H9 (cell line): ENCODE measurements at regions not wholly inside any gene's neighbourhood (a gene's known extent, or its start where the extent isn't known, plus 50 kb on each side); places are given as distances from the start of the nearest gene placed in this dataset.

Experiments used
- DNase-seq: peaks from one replicate; pipeline ENCODE4 v3.0.0-alpha.2; 2017
- H2AFZ ChIP-seq: one replicate; pipeline ENCODE4 v1.6.1; 2013; ENCODE audit warnings: mild to moderate bottlenecking, low read length, control low read depth, moderate library complexity
- H2AK5ac ChIP-seq: 2 replicates; pipeline ENCODE4 v1.6.1; 2013; ENCODE audit warnings: low read length, control low read depth, mixed read lengths; ENCODE audit not compliant: insufficient read length
- H2BK120ac ChIP-seq: one replicate; pipeline ENCODE4 v1.6.1; 2013; ENCODE audit warnings: low read depth, mild to moderate bottlenecking, low read length, control low read depth, inconsistent platforms; ENCODE audit not compliant: poor library complexity, severe bottlenecking
- H2BK12ac ChIP-seq: 2 replicates; pipeline ENCODE4 v1.6.1; 2013; ENCODE audit warnings: low read length, control low read depth, mixed read lengths, low read depth; ENCODE audit not compliant: insufficient read length
- H2BK15ac ChIP-seq: 2 replicates; pipeline ENCODE4 v1.6.1; 2013; ENCODE audit warnings: low read depth, low read length, control low read depth
- H2BK20ac ChIP-seq: one replicate; pipeline ENCODE4 v1.6.1; 2013; ENCODE audit warnings: low read depth, mild to moderate bottlenecking, low read length, control low read depth, inconsistent platforms; ENCODE audit not compliant: poor library complexity, severe bottlenecking
- H2BK5ac ChIP-seq: 2 replicates; pipeline ENCODE4 v1.6.1; 2013; ENCODE audit warnings: low read length, control low read depth, mixed read lengths; ENCODE audit not compliant: insufficient read length
- H3K14ac ChIP-seq: 2 replicates; pipeline ENCODE4 v1.6.1; 2013; ENCODE audit warnings: low read length, control low read depth; ENCODE audit not compliant: insufficient read depth
- H3K18ac ChIP-seq: 2 replicates; pipeline ENCODE4 v1.6.1; 2013; ENCODE audit warnings: low read depth, mild to moderate bottlenecking, mixed read lengths, low read length, control low read depth; ENCODE audit not compliant: insufficient read length
- H3K23ac ChIP-seq: 2 replicates; pipeline ENCODE4 v1.6.1; 2013; ENCODE audit warnings: low read length, control low read depth, mixed read lengths, low read depth; ENCODE audit not compliant: insufficient read length
- H3K23me2 ChIP-seq: 2 replicates; pipeline ENCODE4 v1.6.1; 2013; ENCODE audit warnings: low read depth, mild to moderate bottlenecking, mixed read lengths, low read length, control low read depth; ENCODE audit not compliant: insufficient read length, poor library complexity, severe bottlenecking
- H3K27ac ChIP-seq: 2 replicates; pipeline ENCODE4 v1.5.1; 2013; ENCODE audit warnings: low read length, control low read depth, mixed read lengths, low read depth; ENCODE audit not compliant: insufficient read length
- H3K27me3 ChIP-seq: 2 replicates; pipeline ENCODE4 v1.6.1; 2013; ENCODE audit warnings: low read length, control low read depth, inconsistent platforms; ENCODE audit not compliant: insufficient read depth
- H3K4ac ChIP-seq: 2 replicates; pipeline ENCODE4 v1.6.1; 2013; ENCODE audit warnings: low read depth, mild to moderate bottlenecking, control low read depth, inconsistent platforms, low read length, moderate library complexity
- H3K4me1 ChIP-seq: 2 replicates; pipeline ENCODE4 v1.6.1; 2013; ENCODE audit warnings: low read length, control low read depth, inconsistent platforms; ENCODE audit not compliant: insufficient read depth
- H3K4me2 ChIP-seq: 2 replicates; pipeline ENCODE4 v1.6.1; 2013; ENCODE audit warnings: low read length, control low read depth, mixed read lengths; ENCODE audit not compliant: insufficient read length, insufficient read depth
- H3K56ac ChIP-seq: 2 replicates; pipeline ENCODE4 v1.6.1; 2013; ENCODE audit warnings: low read depth, mild to moderate bottlenecking, mixed read lengths, low read length, control low read depth; ENCODE audit not compliant: insufficient read length
- H3K79me1 ChIP-seq: 2 replicates; pipeline ENCODE4 v1.6.1; 2013; ENCODE audit warnings: low read depth, mild to moderate bottlenecking, moderate library complexity, low read length, control low read depth, inconsistent platforms; ENCODE audit not compliant: insufficient read depth, poor library complexity, severe bottlenecking
- H3K79me2 ChIP-seq: 2 replicates; pipeline ENCODE4 v1.6.1; 2013; ENCODE audit warnings: low read length, control low read depth, inconsistent platforms; ENCODE audit not compliant: insufficient read depth
- H3K9ac ChIP-seq: 2 replicates; pipeline ENCODE4 v1.6.1; 2013; ENCODE audit warnings: low read length, control low read depth, mixed read lengths; ENCODE audit not compliant: insufficient read length; ENCODE audit errors: extremely low read depth
- H3K9me3 ChIP-seq: one replicate; pipeline ENCODE4 v1.6.1; 2013; ENCODE audit warnings: low read depth, low read length, inconsistent platforms; ENCODE audit not compliant: control insufficient read depth
- H3T11ph ChIP-seq: one replicate; pipeline ENCODE4 v1.6.1; 2013; ENCODE audit warnings: mild to moderate bottlenecking, low read length, control low read depth, inconsistent platforms
- H4K20me1 ChIP-seq: one replicate; pipeline ENCODE4 v1.6.1; 2013; ENCODE audit not compliant: control insufficient read depth, insufficient read length, insufficient read depth
- H4K5ac ChIP-seq: 2 replicates; pipeline ENCODE4 v1.6.1; 2013; ENCODE audit warnings: low read depth, mild to moderate bottlenecking, mixed read lengths, low read length, control low read depth; ENCODE audit not compliant: insufficient read length
- H4K8ac ChIP-seq: replicated peaks from 2 replicates; pipeline ENCODE4 v1.6.1; 2013; ENCODE audit warnings: low read length, control low read depth, mixed read lengths, low read depth; ENCODE audit not compliant: insufficient read length
- H4K91ac ChIP-seq: 2 replicates; pipeline ENCODE4 v1.6.1; 2013; ENCODE audit warnings: low read depth, mild to moderate bottlenecking, moderate library complexity, mixed read lengths, low read length, control low read depth; ENCODE audit not compliant: insufficient read length
- H3K27ac Mint-ChIP-seq, 3 experiments: 2 replicates in 2 of 3; 3 replicates in 1 of 3; pipeline ENCODE4 v1.8.0; 2020 to 2021; ENCODE audit warnings: mixed read lengths in 3 of 3, mild to moderate bottlenecking in 1 of 3, moderate library complexity in 1 of 3
- H3K27me3 Mint-ChIP-seq: 2 replicates; pipeline ENCODE4 v1.8.0; 2021; ENCODE audit warnings: low read depth, mild to moderate bottlenecking, moderate library complexity, mixed read lengths
- H3K36me3 Mint-ChIP-seq, 3 experiments: 2 replicates in 2 of 3; 3 replicates in 1 of 3; pipeline ENCODE4 v1.8.0; 2020 to 2021; ENCODE audit warnings: low read depth in 3 of 3, mixed read lengths in 3 of 3; ENCODE audit not compliant: insufficient read depth in 1 of 3
- H3K4me1 Mint-ChIP-seq, 2 experiments: 2 replicates each; pipeline ENCODE4 v1.8.0; 2020; ENCODE audit warnings: mixed read lengths in 2 of 2
- H3K4me3 Mint-ChIP-seq, 2 experiments: 2 replicates in 1 of 2; 3 replicates in 1 of 2; pipeline ENCODE4 v1.8.0; 2020 to 2021; ENCODE audit warnings: mild to moderate bottlenecking in 2 of 2, mixed read lengths in 2 of 2, moderate library complexity in 1 of 2
- H3K9me3 Mint-ChIP-seq, 2 experiments: 2 replicates in 1 of 2; 3 replicates in 1 of 2; pipeline ENCODE4 v1.8.0; 2020; ENCODE audit warnings: mild to moderate bottlenecking in 2 of 2, mixed read lengths in 2 of 2, moderate library complexity in 1 of 2
- WGBS: extraction: QIAGEN DNeasy Blood & Tissue Kit; methylation state at CpG from one replicate; pipeline ENCODE4 v1.1.7; 2013; ENCODE audit warnings: missing lambda C conversion rate, low lambda C conversion rate, mixed read lengths; ENCODE audit not compliant: insufficient read length; ENCODE audit errors: extremely low coverage; 5-methylcytosine and 5-hydroxymethylcytosine counted together
- TF ChIP-seq, protein P1 (sequence below): fragments of 200-600 bp; sonication (generic); conservative IDR thresholded peaks from 3 replicates; pipeline ENCODE4 v1.8.0; 2021; ENCODE audit warnings: antibody characterized with exemption, mild to moderate bottlenecking

DNA sequence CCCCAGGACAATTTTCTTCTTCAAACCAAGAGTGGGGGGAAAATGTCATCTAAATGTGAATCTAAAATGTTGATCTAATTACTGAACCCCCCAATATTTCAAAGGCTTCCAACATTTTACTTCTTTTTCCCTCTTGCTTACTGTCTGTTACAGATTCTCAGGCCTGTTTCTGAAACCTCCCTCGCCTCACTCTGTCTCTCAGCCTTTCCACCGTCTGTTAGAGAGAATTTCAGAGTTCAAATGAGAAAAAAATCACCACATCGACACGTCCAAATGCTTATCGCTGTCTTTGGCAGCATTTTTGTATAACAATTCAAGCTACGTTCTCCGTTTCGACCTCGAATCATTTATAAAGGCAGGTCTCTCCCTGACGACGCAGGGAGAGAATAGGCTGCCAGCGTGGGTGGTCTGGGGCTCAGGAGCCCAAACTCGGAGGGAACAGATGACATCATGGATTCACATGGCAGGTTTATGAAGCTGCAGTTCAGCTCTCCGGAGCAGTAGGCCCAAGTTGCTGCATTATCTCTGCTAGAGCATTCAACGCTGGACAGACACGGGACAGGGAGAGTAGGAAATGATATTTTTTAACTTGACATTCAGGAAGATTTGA, 139.8 kb downstream of the GAS1 start:
- Histone ChIP-seq H3K23me2 (no peaks in the 10 kb centered on the region), H2AFZ (peak overlapping the region; percentile 5), H2BK5ac (no peak overlapping the region), H3T11ph (no peak overlapping the region), H3K4ac (no peak overlapping the region), H3K27me3 (no peaks in the 10 kb centered on the region), H2AK5ac (no peak overlapping the region), H4K8ac (no peak overlapping the region), H4K20me1 (no peaks in the 10 kb centered on the region), H4K5ac (no peak overlapping the region), H3K9ac (no peak overlapping the region), H3K56ac (no peak overlapping the region), H3K18ac (peak overlapping the region; percentile 45), H3K23ac (no peak overlapping the region), H3K4me2 (no peak overlapping the region), H2BK12ac (no peak overlapping the region), H2BK120ac (no peak overlapping the region), H2BK20ac (no peak overlapping the region), H4K91ac (no peak overlapping the region), H3K9me3 (no peaks in the 10 kb centered on the region), H3K79me1 (no peaks in the 10 kb centered on the region), H2BK15ac (no peak overlapping the region), H3K79me2 (no peaks in the 10 kb centered on the region), H3K27ac (no peak overlapping the region), H3K4me1 (no peaks in the 10 kb centered on the region; the same call in 1 of the 2 replicates), H3K14ac (no peak overlapping the region)
- Mint-ChIP-seq H3K27ac (no peak overlapping the region), H3K9me3 (peaks cover 8% of the 10 kb centered on the region in 2 experiments; a peak in 4 of 5 replicates), H3K36me3 (peaks cover 2 to 6% (median 3%) of the 10 kb centered on the region in 3 experiments; a peak in 4 of 7 replicates), H3K4me3 (no peak overlapping the region), H3K4me1 (no peaks in the 10 kb centered on the region), H3K27me3 (peaks cover 2% of the 10 kb centered on the region)
- WGBS: no CpG with 5 or more reads among the region's 16 CpGs
- TF ChIP-seq, protein P1, sequence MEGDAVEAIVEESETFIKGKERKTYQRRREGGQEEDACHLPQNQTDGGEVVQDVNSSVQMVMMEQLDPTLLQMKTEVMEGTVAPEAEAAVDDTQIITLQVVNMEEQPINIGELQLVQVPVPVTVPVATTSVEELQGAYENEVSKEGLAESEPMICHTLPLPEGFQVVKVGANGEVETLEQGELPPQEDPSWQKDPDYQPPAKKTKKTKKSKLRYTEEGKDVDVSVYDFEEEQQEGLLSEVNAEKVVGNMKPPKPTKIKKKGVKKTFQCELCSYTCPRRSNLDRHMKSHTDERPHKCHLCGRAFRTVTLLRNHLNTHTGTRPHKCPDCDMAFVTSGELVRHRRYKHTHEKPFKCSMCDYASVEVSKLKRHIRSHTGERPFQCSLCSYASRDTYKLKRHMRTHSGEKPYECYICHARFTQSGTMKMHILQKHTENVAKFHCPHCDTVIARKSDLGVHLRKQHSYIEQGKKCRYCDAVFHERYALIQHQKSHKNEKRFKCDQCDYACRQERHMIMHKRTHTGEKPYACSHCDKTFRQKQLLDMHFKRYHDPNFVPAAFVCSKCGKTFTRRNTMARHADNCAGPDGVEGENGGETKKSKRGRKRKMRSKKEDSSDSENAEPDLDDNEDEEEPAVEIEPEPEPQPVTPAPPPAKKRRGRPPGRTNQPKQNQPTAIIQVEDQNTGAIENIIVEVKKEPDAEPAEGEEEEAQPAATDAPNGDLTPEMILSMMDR: no peak
- no peak for DNase-seq
